ENCODE measurements at regions not wholly inside any gene's neighbourhood (a gene's known extent, or its start where the extent isn't known, plus 50 kb on each side); places are given as distances from the start of the nearest gene placed in this dataset.

GRCh38 chr3:162168715-162169114, 672.1 kb downstream of the OTOL1 start:
- H3K27ac ChIP-seq (ENCODE audit: low read depth, low read length): no peak overlapping the region
- H3K9me2 ChIP-seq (ENCODE audit: insufficient read depth): no peaks in the 10 kb centered on the region
- no peak for DNase-seq (ENCODE audit: low read depth, low spot score)
- no peak overlapping the region for H3K4me2 ChIP-seq (ENCODE audit: low read length)
- H3K4me3 ChIP-seq (replicated peaks in 1 of 2; ENCODE audit: low read depth in 1 of 2, low read length in 2 of 2): no peak overlapping the region
- no peaks in the 10 kb centered on the region for H3K27me3 ChIP-seq (ENCODE audit: insufficient read depth, low read length)
- CTCF ChIA-PET: no interaction called here
- POLR2A ChIA-PET: no interaction called here
- H3K79me2 ChIP-seq (ENCODE audit: insufficient read depth, low read length): no peaks in the 10 kb centered on the region
- H3K9me3 ChIP-seq (ENCODE audit: control insufficient read depth in 1 of 2, insufficient read depth in 1 of 2, low read depth in 1 of 2, low read length in 2 of 2): no peaks in the 10 kb centered on the region
- no peaks in the 10 kb centered on the region for H4K20me1 ChIP-seq (ENCODE audit: insufficient read depth)
- ATAC-seq: no peak
- RAD21 ChIA-PET (ENCODE audit: low non-redundant PET in 1 of 2, low total read pairs in 2 of 2, uncharacterized antibody in 2 of 2, unreplicated experiment in 2 of 2): no interaction called here
- BruUV-seq (replicated peaks): no TSS peak
- H3K36me3 ChIP-seq (ENCODE audit: control insufficient read depth in 1 of 2, insufficient read depth in 2 of 2, low read length in 2 of 2): no peaks in the 10 kb centered on the region
- H3K9ac ChIP-seq (ENCODE audit: low read length): no peak overlapping the region
- H2AFZ ChIP-seq (ENCODE audit: low read depth, low read length, poor library complexity, severe bottlenecking): no peak overlapping the region
- no peaks in the 10 kb centered on the region for H3K4me1 ChIP-seq (ENCODE audit: control insufficient read depth in 1 of 2, insufficient read depth in 2 of 2, low read length in 2 of 2)
- intact Hi-C loops (cut with micrococcal nuclease): no loop called here
- TF ChIP-seq POLR2AphosphoS5 (IDR thresholded peaks at IDR 0.05; ENCODE audit: low read depth, low read length): no peak
- TF ChIP-seq CEBPB (IDR thresholded peaks at IDR 0.05; ENCODE audit: low read depth): no peak

DNA sequence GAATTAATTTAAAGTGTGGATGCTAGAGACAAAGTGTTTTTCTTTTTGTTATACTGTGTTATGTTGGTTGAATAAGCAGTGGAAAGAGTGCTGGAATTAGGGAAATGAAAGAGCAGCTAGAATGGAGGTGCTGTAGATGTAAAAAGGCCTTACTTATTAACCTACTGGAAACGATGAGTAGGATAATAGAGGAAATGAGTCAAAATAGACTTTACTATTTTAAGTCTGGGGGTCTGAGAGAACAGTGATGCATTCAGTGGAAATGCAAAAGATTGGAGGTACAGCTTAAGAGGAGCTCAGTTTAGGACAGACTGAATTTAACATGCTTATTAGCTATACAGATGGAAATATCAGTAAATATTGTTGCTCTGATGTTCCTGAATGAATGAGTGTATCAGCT, 674.0 kb downstream of the OTOL1 start:
- no peak overlapping the region for H3K4me2 ChIP-seq (ENCODE audit: low read length)
- ChIA-PET POLR2A (no interaction called here), RAD21 (ENCODE audit: low non-redundant PET in 1 of 2, low total read pairs in 2 of 2, uncharacterized antibody in 2 of 2, unreplicated experiment in 2 of 2) (no interaction called here), CTCF (no interaction called here)
- BruUV-seq (replicated peaks): no TSS peak
- DNase-seq (ENCODE audit: low read depth, low spot score): no peak
- ATAC-seq: no peak
- no peak overlapping the region for H2AFZ ChIP-seq (ENCODE audit: low read depth, low read length, poor library complexity, severe bottlenecking)
- H3K27ac ChIP-seq (ENCODE audit: low read depth, low read length): no peak overlapping the region
- H4K20me1 ChIP-seq (ENCODE audit: insufficient read depth): no peaks in the 10 kb centered on the region
- H3K79me2 ChIP-seq (ENCODE audit: insufficient read depth, low read length): no peaks in the 10 kb centered on the region
- no peaks in the 10 kb centered on the region for H3K36me3 ChIP-seq (ENCODE audit: control insufficient read depth in 1 of 2, insufficient read depth in 2 of 2, low read length in 2 of 2)
- no peaks in the 10 kb centered on the region for H3K9me2 ChIP-seq (ENCODE audit: insufficient read depth)
- intact Hi-C loops (cut with micrococcal nuclease): no loop called here
- TF ChIP-seq EZH2phosphoT487 (IDR thresholded peaks at IDR 0.05; ENCODE audit: borderline replicate concordance): no peak
- TF ChIP-seq EZH2 (IDR thresholded peaks at IDR 0.05): no peak
- TF ChIP-seq ZBTB33 (IDR thresholded peaks at IDR 0.05; ENCODE audit: extremely low read depth, insufficient replicate concordance, low read length): no peak
- no peak for TF ChIP-seq SRF (IDR thresholded peaks at IDR 0.05; ENCODE audit: low read depth)
- no peak for TF ChIP-seq POLR2AphosphoS5 (IDR thresholded peaks at IDR 0.05; ENCODE audit: low read depth, low read length)
- TF ChIP-seq, protein P1, sequence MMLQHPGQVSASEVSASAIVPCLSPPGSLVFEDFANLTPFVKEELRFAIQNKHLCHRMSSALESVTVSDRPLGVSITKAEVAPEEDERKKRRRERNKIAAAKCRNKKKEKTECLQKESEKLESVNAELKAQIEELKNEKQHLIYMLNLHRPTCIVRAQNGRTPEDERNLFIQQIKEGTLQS (IDR thresholded peaks at IDR 0.05): no peak
- H3K4me3 ChIP-seq (replicated peaks in 1 of 2; ENCODE audit: low read depth in 1 of 2, low read length in 2 of 2): no peak overlapping the region
- no peaks in the 10 kb centered on the region for H3K27me3 ChIP-seq (ENCODE audit: insufficient read depth, low read length)
- no peak overlapping the region for H3K9ac ChIP-seq (ENCODE audit: low read length)
- H3K4me1 ChIP-seq (ENCODE audit: control insufficient read depth in 1 of 2, insufficient read depth in 2 of 2, low read length in 2 of 2): no peaks in the 10 kb centered on the region
- no peaks in the 10 kb centered on the region for H3K9me3 ChIP-seq (ENCODE audit: control insufficient read depth in 1 of 2, insufficient read depth in 1 of 2, low read depth in 1 of 2, low read length in 2 of 2)

Measured in HCT116 (cell line).